GM23338 (cell line): ENCODE measurements at regions not wholly inside any gene's neighbourhood (a gene's known extent, or its start where the extent isn't known, plus 50 kb on each side); places are given as distances from the start of the nearest gene placed in this dataset.

Source experiments
- CREB1 ChIP-seq: fragments of 250-450 bp; sonication (Bioruptor Pico); IDR thresholded peaks from 2 replicates; pipeline ENCODE4 v1.5.0; 2020; ENCODE audit warnings: low read depth, mild to moderate bottlenecking, moderate library complexity
- EZH2 ChIP-seq: fragments of 200-600 bp; sonication (generic); IDR thresholded peaks from one replicate; pipeline ENCODE4 v1.8.0; 2017; ENCODE audit warnings: antibody characterized with exemption, mild to moderate bottlenecking, low read depth; ENCODE audit not compliant: unreplicated experiment
- EZH2phosphoT487 ChIP-seq: fragments of 200-600 bp; sonication (generic); IDR thresholded peaks from one replicate; pipeline ENCODE4 v1.8.1; 2018; ENCODE audit warnings: antibody characterized with exemption; ENCODE audit not compliant: unreplicated experiment
- JUNB ChIP-seq: IDR thresholded peaks from one replicate; pipeline ENCODE4 v1.6.1; 2016; ENCODE audit warnings: antibody characterized with exemption; ENCODE audit not compliant: unreplicated experiment
- POLR2AphosphoS5 ChIP-seq: IDR thresholded peaks from 2 replicates; pipeline ENCODE4 v1.6.1; 2016; ENCODE audit warnings: antibody characterized with exemption, low read depth
- ZNF331 ChIP-seq: fragments of 250-450 bp; sonication (Bioruptor Pico); IDR thresholded peaks from 2 replicates; pipeline ENCODE4 v1.5.0; 2020; ENCODE audit warnings: low read depth, mild to moderate bottlenecking, moderate library complexity
- TF ChIP-seq, protein P1 (sequence below), 2 experiments: fragments of 200-600 bp in 1 of 2; sonication (generic) in 1 of 2; conservative IDR thresholded peaks; 2 replicates each; pipeline versions ENCODE4 v1.5.1 to v1.6.1; 2016 to 2017; ENCODE audit warnings: antibody characterized with exemption in 2 of 2, low read depth in 2 of 2, mild to moderate bottlenecking in 2 of 2, moderate library complexity in 1 of 2
- TF ChIP-seq, protein P2 (sequence below): IDR thresholded peaks from one replicate; pipeline ENCODE4 v1.6.1; 2018; ENCODE audit warnings: antibody characterized with exemption; ENCODE audit not compliant: unreplicated experiment

DNA sequence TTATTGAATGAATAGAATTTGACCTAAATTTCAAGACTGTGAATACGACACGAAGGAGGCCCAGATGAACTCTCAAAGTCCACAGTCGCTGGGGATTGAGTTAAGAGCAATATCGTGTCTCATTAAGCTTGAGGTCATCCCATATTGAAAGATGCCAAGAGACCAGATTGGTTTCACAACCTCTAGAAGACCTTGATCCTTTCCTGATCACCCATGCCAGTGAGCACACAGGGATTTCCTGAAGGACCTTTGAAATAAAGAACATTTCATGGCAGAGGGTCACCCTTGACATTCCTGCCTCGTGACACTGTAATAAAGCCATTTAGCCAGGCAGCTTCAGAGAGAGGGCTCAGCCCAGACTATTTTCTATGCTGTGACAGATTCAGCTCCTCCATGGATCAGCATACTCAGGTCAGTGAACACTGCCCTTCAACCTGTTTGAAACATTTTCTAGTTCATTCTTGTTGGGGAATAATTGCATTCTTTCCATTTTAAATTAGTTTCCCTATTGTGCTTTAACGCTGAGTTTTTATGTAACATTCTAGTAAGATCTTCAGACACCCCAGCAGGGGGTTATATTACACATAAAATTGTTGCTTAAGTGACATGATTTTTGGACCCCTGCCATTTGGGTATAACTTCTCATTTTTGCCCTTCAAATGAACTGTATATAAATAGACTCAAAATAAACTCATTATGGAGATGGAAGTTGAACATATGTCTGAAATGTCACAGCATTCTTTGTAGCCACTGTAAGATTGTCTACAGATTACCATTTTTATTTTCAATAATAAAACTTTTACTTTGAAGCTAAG lies 213.2 kb downstream of the C12orf50 start:
- TF ChIP-seq, protein P1, sequence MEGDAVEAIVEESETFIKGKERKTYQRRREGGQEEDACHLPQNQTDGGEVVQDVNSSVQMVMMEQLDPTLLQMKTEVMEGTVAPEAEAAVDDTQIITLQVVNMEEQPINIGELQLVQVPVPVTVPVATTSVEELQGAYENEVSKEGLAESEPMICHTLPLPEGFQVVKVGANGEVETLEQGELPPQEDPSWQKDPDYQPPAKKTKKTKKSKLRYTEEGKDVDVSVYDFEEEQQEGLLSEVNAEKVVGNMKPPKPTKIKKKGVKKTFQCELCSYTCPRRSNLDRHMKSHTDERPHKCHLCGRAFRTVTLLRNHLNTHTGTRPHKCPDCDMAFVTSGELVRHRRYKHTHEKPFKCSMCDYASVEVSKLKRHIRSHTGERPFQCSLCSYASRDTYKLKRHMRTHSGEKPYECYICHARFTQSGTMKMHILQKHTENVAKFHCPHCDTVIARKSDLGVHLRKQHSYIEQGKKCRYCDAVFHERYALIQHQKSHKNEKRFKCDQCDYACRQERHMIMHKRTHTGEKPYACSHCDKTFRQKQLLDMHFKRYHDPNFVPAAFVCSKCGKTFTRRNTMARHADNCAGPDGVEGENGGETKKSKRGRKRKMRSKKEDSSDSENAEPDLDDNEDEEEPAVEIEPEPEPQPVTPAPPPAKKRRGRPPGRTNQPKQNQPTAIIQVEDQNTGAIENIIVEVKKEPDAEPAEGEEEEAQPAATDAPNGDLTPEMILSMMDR (conservative IDR thresholded peaks at IDR 0.05; ENCODE audit: low read depth in 2 of 2) = no peak
- TF ChIP-seq POLR2AphosphoS5 = no peak
- TF ChIP-seq, protein P2, sequence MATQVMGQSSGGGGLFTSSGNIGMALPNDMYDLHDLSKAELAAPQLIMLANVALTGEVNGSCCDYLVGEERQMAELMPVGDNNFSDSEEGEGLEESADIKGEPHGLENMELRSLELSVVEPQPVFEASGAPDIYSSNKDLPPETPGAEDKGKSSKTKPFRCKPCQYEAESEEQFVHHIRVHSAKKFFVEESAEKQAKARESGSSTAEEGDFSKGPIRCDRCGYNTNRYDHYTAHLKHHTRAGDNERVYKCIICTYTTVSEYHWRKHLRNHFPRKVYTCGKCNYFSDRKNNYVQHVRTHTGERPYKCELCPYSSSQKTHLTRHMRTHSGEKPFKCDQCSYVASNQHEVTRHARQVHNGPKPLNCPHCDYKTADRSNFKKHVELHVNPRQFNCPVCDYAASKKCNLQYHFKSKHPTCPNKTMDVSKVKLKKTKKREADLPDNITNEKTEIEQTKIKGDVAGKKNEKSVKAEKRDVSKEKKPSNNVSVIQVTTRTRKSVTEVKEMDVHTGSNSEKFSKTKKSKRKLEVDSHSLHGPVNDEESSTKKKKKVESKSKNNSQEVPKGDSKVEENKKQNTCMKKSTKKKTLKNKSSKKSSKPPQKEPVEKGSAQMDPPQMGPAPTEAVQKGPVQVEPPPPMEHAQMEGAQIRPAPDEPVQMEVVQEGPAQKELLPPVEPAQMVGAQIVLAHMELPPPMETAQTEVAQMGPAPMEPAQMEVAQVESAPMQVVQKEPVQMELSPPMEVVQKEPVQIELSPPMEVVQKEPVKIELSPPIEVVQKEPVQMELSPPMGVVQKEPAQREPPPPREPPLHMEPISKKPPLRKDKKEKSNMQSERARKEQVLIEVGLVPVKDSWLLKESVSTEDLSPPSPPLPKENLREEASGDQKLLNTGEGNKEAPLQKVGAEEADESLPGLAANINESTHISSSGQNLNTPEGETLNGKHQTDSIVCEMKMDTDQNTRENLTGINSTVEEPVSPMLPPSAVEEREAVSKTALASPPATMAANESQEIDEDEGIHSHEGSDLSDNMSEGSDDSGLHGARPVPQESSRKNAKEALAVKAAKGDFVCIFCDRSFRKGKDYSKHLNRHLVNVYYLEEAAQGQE = no peak
- no peak for TF ChIP-seq JUNB
- no peak for TF ChIP-seq EZH2phosphoT487
- TF ChIP-seq EZH2 = no peak
- TF ChIP-seq CREB1 = no peak
- no peak for TF ChIP-seq ZNF331 (CRISPR knock-in tag)
